GM18907 (cell line): ENCODE measurements at regions not wholly inside any gene's neighbourhood (a gene's known extent, or its start where the extent isn't known, plus 50 kb on each side); places are given as distances from the start of the nearest gene placed in this dataset.
"Not testable (repeated sequence)": the region's sequence is repeated elsewhere in the genome, so short reads cannot be mapped to it uniquely, and the experiment has no call there.

Source experiments
- ATAC-seq: cut with Tn5 transposase; IDR thresholded peaks from one replicate; pipeline ENCODE4 v1.9.1; 2021; ENCODE audit warnings: mild to moderate bottlenecking, moderate library complexity; ENCODE audit not compliant: unreplicated experiment

DNA sequence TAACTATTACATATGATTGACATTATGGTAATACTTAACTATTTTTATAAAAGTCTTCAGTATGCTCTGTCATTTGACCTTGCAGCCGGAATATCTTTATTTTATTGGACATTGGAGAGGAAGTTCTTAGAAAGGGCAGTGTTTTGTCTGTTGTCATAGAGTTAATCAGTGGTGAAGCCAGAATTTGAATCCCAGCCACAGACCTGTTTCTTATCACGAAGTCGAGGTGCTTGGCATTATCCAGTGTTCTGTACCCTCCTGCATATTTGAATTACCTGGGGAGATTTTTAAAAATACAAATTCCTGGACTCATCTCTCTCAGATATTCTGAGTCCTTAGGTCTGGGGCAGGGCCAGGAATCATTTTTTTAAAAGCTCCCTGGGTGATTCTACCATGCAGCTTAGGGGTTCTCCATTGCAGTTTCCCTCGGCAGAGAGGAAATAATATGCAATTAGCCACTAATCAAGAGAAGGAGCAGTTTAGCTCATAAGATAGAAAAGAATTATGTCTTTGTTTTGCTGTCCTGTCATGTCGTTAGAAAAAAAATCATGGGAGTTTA lies 195.6 kb upstream of the CFAP20DC start:
- no peak for ATAC-seq

DNA sequence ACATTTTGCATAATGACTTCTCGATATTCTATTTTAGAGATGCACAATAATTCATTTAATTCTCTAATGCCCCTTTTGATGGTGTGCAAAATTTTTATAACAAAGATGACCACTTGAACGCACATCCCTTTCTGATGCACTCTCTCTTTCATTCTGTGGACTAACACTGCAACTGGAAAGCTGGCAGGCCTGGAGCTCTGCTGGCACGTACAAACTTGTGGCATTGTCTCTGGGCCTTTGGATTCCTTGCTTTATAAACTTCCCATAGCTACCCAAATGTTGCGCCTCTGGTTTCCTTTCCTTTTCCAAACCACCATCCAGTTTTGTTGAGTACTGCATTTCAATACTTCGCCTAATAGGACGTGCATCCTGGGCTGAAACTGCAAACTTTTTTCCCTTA lies 194.5 kb upstream of the CFAP20DC start:
- ATAC-seq, result no peak

GRCh38 chr3:59243476-59243875 lies 193.7 kb upstream of the CFAP20DC start:
- no peak for ATAC-seq

DNA sequence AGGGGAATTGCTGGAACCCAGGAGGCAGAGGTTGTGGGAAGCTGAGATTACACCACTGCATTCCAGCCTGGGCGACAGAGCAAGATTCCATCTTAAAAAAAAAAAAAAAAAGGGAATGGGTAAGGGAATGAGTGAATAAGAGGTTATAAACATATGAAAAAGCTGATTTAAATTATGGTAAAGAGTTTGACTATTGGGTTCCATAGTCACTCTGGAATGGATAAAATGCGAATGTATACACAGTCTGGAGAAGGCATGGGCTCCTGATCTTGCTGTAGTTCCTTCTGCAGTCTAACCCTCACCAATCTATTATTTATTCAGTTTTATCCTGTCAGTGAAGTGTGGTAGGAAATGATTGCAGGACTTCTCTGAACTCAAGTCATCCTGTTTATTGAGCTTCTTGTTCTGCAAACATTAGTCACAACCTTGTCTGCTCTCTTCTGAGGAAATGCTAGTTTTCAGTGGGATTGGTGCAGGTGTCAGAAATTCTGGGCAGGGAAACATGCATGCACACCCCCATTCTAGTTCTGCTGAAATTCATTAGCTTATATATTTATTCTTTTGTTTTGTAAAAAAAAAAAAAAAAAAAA lies 190.9 kb upstream of the CFAP20DC start:
- no peak for ATAC-seq

- no peak for ATAC-seq
These were observed 187.3 kb upstream of the CFAP20DC start for GRCh38 chr3:59237121-59237520.

- ATAC-seq, result peak; percentile 50
These were observed 185.8 kb upstream of the CFAP20DC start for GRCh38 chr3:59235634-59236012.

GRCh38 chr3:59234884-59235633 lies 185.2 kb upstream of the CFAP20DC start:
- no peak for ATAC-seq

- ATAC-seq, result not testable (repeated sequence)
These were observed 180.6 kb upstream of the CFAP20DC start for GRCh38 chr3:59230379-59230778.

DNA sequence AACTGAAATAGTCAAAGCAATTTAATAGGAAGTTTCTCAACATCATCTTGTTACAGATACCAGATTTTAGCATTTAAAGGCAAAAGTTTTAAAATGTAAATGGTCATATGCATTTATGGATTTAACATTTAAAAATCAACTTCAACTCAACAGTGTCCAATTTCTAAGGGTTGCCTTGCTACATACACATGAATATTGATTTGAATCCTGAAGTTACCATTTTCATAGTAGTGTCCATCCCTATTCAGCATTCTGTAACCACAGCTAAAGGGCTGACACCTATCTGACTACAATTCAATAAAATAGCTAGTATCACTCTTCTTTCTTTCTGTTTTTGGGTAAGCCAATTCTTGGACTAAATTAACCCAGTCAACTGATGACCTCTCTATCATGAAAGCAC lies 164.0 kb upstream of the CFAP20DC start:
- ATAC-seq, result no peak

DNA sequence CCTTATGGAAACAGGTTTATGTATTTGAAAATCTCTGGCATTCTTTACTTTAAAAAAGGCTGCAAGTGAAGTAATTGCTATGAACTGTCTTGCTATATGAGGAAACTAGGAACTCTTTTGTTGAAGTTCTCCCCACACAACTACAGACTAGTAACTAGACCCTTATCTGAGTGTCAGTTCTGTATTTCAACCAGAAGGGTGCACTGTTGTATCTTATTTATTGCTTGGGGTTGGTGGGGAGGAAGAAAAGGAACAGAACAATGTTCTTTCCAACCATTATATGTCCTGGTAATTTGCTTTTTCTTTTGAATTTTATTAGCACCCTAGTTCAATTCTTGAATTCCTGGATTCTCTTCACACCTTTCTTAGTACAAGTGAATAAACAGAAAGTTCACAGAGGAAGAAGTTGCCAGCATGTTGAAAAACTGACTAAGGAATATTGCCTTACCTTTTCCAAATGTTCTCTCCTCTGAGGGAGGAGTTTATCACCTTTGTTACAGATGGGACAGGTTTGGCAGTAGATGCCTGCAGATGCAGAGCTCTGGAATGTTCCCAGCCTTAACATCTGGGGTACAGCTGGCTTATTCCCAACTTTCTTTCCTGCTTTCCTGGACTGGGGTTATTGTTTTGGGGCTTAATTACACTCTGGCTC lies 162.4 kb upstream of the CFAP20DC start:
- ATAC-seq, result peak; percentile 78

DNA sequence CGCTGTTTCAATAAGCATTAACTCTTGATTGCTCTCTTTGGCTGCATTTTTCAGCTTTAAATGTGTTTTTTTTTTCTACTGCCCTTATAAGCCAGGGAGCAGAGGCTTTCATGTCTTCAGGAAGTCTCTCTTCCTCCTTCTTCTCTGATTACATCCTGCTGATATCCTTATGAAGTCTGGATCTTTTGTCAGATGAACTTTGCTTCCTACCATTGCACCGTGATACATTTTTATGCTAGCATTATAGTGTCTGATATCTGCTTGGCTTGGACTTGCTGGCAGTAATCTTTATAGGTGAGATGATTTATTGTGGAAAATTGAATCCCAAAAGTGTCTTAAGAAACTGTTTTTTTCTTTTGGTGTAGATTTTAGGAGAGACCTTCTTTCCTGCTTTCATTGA lies 160.4 kb upstream of the CFAP20DC start:
- no peak for ATAC-seq

DNA sequence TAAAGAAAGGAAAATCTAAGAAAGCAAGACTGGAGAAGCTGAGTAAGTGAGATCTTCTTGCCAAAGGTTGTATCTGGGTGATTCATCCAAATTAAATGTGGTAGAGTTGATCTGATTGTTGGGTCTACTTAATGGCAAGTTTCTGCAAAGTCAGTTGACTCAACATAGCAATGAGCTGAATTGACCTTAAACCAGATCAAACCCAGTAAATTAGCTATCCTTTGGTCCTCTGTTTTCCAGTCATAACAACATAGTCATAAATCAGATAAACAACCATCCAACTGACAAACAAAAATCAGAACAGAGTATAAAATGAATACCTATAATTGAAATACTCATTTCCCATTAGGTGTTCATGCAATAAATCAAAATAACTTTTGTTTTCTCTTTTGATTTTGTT lies 142.6 kb upstream of the CFAP20DC start:
- ATAC-seq, result no peak

- no peak for ATAC-seq
These were observed 141.8 kb upstream of the CFAP20DC start for GRCh38 chr3:59191651-59192050.

DNA sequence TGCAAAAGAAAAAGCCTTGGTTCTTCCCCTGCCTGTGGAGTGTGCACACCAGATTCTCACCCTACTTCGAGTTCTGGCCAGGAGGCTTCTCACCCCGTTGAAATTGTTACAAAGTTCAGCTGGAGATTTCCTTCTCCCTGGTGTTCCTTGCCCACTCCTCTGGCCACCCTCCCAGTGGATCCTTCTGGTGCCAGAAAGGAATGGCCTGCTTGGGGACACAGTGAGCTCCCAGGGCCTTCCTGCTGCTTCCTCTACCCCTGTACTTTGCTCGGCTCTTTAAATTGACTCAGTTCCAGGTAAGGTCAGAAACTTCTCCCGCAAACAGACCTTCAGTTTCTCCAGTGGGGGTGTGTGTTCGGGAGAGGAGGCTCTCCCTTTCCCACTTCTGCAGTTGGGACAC lies 140.1 kb upstream of the CFAP20DC start:
- no peak for ATAC-seq

DNA sequence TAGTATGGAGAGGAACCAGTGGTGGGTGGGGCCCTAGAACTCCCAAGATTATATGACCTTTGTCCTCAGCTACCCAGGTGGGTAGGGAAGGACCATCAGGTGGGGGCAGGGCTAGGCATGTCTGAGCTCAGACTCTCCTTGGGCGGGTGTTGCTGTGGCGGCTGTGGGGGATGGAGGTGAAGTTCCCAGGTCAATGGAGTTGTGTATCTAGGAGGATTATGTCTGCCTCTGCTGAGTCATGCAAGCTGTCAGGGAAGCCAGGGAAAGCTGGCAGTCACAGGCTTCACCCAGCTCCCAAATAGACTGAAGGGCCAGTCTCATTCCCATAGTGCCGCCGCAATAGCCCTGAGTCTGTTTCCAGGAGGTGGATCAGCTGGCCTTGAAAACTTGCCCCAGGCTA lies 139.7 kb upstream of the CFAP20DC start:
- no peak for ATAC-seq

GRCh38 chr3:59186725-59187124 lies 136.9 kb upstream of the CFAP20DC start:
- ATAC-seq, result no peak

DNA sequence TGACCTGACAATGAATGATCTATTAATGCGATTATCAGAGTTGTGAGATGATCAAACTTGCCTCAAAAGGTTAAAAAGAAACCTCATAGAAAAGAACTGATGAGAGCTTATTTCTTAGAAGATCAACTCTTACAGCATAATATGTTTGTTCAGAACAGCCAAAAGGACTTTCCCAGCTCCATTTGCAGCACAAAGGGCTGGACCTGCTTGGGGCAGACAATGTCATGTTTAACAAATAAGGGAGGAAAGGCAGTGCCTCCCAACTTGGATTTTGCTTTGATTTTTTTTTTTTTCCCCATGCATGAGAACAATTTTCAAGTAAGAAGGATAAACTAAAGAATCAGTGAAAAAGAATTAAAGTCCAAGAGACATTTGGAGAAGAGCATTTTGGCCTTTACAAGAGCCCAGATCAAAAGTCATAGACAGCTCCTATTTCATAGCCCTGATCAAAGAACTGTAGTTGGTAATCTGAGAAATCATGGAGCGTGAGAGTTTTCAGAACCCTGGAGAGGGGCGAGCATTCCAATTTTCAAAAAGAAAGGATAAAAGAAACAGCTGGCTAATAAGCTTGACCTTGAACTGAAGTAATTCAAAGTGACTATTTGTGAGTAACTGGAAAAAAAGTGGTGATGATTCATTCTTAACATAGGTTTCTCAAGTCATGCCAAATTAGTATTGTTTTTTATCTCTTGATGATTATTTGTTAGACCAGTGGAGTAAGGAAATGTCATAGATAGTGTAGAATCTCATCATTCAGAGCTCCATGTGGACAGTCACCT lies 136.0 kb upstream of the CFAP20DC start:
- ATAC-seq, result no peak

- no peak for ATAC-seq
These were observed 130.2 kb upstream of the CFAP20DC start for GRCh38 chr3:59180006-59180405.

- no peak for ATAC-seq
These were observed 128.9 kb upstream of the CFAP20DC start for GRCh38 chr3:59178698-59179097.

DNA sequence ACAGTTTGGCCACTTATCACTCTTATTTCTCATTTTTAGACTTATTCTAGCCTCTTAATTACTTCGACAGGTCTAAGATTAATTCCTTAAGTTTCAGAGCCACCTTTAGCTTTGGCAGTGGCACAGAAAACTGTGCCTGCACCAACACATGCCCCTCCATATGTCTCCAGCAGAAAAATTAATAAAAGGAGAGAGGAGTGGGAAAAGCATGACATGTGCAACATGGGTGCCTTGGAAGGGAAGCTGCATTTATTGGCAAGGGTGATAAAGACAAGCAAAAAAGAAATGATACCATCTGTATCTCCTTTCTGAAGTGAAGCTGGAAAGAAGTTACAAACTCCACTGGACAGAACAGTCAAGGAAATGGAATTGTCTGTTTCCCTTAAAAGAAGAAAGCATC lies 121.7 kb upstream of the CFAP20DC start:
- no peak for ATAC-seq

- ATAC-seq, result not testable (repeated sequence)
These were observed 120.3 kb upstream of the CFAP20DC start for GRCh38 chr3:59170166-59170565.
